ENCODE measurements at regions not wholly inside any gene's neighbourhood (a gene's known extent, or its start where the extent isn't known, plus 50 kb on each side); places are given as distances from the start of the nearest gene placed in this dataset.

GRCh38 chr10:131464789-131465188 lies 153.3 kb upstream of the TCERG1L start:
- Histone ChIP-seq H3K27me3 (ENCODE audit: control insufficient read depth, insufficient read depth, low read length) (no peaks in the 10 kb centered on the region), H3K36me3 (ENCODE audit: control insufficient read depth, insufficient read depth, low read length) (no peaks in the 10 kb centered on the region), H3K4me3 (ENCODE audit: low read depth, low read length) (no peak overlapping the region)
- ChIA-PET POLR2A (no interaction called here), CTCF (no interaction called here)
- no peak for DNase-seq (ENCODE audit: low read depth)
- no peak for TF ChIP-seq CTCF (IDR thresholded peaks at IDR 0.05; ENCODE audit: insufficient read depth, low read depth, low read length)

- ChIA-PET CTCF (no interaction called here), POLR2A (no interaction called here)
- no peaks in the 10 kb centered on the region for H3K27me3 ChIP-seq (ENCODE audit: control insufficient read depth, insufficient read depth, low read length)
- no peak for TF ChIP-seq CTCF (IDR thresholded peaks at IDR 0.05; ENCODE audit: insufficient read depth, low read depth, low read length)
- no peaks in the 10 kb centered on the region for H3K36me3 ChIP-seq (ENCODE audit: control insufficient read depth, insufficient read depth, low read length)
- DNase-seq (ENCODE audit: low read depth): no peak
- H3K4me3 ChIP-seq (ENCODE audit: low read depth, low read length): no peak overlapping the region
These were observed 158.0 kb upstream of the TCERG1L start for GRCh38 chr10:131469551-131469950.

GRCh38 chr10:131473645-131474044 lies 162.1 kb upstream of the TCERG1L start:
- Histone ChIP-seq H3K36me3 (ENCODE audit: control insufficient read depth, insufficient read depth, low read length) (no peaks in the 10 kb centered on the region), H3K4me3 (ENCODE audit: low read depth, low read length) (no peak overlapping the region), H3K27me3 (ENCODE audit: control insufficient read depth, insufficient read depth, low read length) (no peaks in the 10 kb centered on the region)
- ChIA-PET POLR2A (no interaction called here), CTCF (no interaction called here)
- TF ChIP-seq CTCF (IDR thresholded peaks at IDR 0.05; ENCODE audit: insufficient read depth, low read depth, low read length): no peak
- DNase-seq (ENCODE audit: low read depth): no peak

- H3K27me3 ChIP-seq (ENCODE audit: control insufficient read depth, insufficient read depth, low read length): no peaks in the 10 kb centered on the region
- POLR2A ChIA-PET: no interaction called here
- H3K36me3 ChIP-seq (ENCODE audit: control insufficient read depth, insufficient read depth, low read length): no peaks in the 10 kb centered on the region
- H3K4me3 ChIP-seq (ENCODE audit: low read depth, low read length): no peak overlapping the region
- no peak for TF ChIP-seq CTCF (IDR thresholded peaks at IDR 0.05; ENCODE audit: insufficient read depth, low read depth, low read length)
- DNase-seq (ENCODE audit: low read depth): no peak
- CTCF ChIA-PET: no interaction called here
These were observed 162.9 kb upstream of the TCERG1L start for GRCh38 chr10:131474416-131474815.

- Histone ChIP-seq H3K27me3 (ENCODE audit: control insufficient read depth, insufficient read depth, low read length) (no peaks in the 10 kb centered on the region), H3K36me3 (ENCODE audit: control insufficient read depth, insufficient read depth, low read length) (no peaks in the 10 kb centered on the region), H3K4me3 (ENCODE audit: low read depth, low read length) (no peak overlapping the region)
- TF ChIP-seq CTCF (IDR thresholded peaks at IDR 0.05; ENCODE audit: insufficient read depth, low read depth, low read length): no peak
- DNase-seq (ENCODE audit: low read depth): no peak
- ChIA-PET CTCF (no interaction called here), POLR2A (no interaction called here)
These were observed 163.5 kb upstream of the TCERG1L start for GRCh38 chr10:131475043-131475442.
